GM21447 (cell line): ENCODE measurements at regions not wholly inside any gene's neighbourhood (a gene's known extent, or its start where the extent isn't known, plus 50 kb on each side); places are given as distances from the start of the nearest gene placed in this dataset.

Source experiments
- ATAC-seq: cut with Tn5 transposase; IDR thresholded peaks from one replicate; pipeline ENCODE4 v1.9.1; 2021; ENCODE audit not compliant: unreplicated experiment

DNA sequence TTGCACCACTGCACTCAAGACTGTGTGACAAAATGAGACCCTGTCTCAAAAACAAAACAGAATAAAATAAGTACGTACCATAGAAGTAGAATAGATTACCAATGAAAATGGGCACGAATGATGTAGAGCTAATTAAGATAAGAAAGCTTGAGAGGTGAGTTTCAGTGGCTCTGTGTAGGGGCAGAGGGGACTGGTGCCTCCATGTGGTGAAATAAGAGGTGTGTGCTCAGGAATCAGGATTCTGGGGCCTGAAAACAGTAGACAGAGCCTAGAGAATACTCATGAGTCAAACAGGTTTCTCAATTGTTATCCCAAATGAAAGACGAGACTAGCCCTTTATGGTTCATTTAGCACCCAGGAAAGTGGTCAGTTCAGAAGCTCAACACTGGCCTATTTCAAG lies 1145.1 kb downstream of the FLRT2 start:
- no peak for ATAC-seq

DNA sequence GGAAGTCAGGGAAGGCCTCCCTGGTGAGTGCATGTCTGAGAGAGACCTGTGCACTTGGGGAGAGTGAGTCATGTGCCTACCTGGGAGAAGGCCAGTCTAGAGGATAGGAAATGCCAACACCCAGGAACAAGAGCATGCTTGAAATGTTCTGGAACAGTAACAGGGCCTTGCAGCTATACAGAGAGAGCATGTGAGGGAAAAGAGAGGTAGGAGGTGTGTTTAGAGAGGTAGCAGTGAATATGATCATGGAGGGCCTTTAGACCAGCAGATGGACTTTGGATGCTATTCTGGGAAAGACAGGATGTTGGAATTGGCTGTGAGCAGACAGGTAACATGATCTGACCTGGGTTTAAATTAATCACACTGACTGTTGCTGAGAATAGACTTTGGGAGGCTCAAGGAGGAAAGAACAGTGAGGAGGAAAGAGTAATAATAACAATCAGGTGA lies 1143.6 kb downstream of the FLRT2 start:
- no peak for ATAC-seq

DNA sequence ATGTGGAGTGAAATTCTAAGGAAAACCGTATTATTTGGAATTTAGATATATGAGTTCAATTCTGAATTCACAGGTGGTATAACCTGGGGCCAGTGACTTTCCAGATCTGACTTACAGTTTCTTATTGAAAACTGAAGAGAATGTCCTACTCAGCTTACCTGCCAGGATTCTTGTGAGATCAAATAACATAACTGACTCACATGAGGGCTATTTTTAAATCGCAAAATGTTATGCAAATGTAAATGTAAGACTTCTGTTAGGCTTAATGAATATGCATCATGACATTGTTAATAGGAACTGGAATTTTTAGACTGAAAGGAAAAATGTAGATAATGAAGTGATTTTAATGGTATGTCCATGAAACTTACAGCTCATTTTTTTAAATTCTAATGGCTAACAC lies 1142.1 kb downstream of the FLRT2 start:
- no peak for ATAC-seq

- ATAC-seq: no peak
These were observed 1136.0 kb downstream of the FLRT2 start for GRCh38 chr14:86665975-86666374.

- ATAC-seq: no peak
These were observed 1132.4 kb downstream of the FLRT2 start for GRCh38 chr14:86662334-86662733.

GRCh38 chr14:86654558-86655184 lies 1124.7 kb downstream of the FLRT2 start:
- ATAC-seq: no peak

DNA sequence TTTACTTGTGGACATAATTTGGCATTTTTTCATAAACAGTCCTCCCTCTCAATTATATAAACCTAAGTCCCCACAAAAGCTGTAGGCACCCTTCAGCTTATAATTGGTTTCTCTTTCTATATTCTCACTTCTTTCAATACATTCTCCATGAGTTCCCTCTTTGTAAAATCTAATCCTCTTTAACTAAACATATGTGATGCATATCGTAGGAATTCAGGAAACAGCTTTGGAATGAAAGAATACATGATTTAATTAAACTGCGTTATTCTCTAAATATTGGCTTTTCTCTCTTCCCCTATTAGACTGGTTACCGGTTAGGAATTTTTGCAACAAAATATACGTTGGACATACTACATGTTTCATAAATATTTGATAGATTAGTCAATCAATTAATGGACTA lies 1122.6 kb downstream of the FLRT2 start:
- ATAC-seq: no peak

DNA sequence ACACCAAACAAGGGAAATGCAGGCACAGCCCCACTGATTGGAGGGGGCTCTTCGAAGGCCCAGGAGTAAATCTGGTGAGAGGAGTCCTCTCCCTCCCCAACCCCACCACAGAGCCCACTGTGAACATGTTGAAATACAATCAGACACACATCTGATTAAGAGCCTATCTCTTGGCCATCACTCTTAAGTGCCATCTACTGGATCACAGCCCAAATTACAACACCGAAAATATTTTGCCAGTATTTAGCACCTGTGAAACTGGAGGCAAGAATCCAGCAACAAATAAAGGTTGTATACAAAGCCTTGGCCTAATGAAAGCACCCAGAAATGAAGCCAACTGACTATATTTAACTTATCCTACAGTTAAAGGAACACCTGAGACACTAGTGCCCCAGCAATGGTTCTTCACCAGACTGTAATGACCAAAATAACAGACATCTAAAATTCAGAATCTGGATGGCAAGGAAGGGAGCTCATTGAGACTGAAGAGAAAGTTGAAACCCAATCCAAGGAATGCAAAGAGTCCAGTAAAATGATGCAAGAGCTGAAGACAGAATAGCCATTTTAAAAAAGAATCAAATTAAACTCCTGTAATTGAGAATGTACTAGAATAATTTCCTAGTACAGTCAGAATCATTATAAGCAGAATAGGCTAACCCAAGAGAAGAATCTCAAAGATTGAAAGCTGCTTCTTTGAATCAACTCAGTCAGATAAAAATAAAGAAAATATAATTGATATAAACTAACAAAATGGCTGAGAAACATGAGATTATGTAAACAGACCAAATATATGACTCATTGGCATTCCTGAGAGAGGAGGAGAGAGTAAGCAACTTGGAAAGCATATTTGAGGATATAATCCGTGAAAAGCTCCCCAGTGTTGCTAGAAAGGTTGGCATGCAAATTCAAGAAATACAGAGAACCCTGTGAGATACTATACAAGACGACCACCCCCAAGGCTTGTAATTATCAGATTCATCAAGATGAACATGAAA lies 1117.0 kb downstream of the FLRT2 start:
- ATAC-seq: no peak

DNA sequence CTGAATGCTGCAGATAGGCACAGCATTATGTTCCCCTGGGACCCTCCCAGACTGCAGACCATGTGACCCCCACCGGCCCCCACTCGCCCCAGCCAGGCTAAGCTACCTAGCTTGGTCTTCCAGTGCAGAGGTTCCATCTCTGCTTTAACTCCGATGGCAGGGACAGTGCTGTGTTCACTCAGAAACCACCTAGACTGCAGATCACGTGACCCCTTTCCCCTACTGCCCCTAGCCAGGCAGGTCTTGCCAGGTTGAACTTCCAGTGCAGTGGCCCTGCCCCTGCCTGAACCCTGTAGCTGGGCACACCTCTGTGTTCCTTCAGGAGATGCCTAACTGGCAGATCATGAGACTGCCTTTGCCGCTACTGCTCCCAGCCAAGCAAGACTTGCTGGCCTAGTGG lies 1116.2 kb downstream of the FLRT2 start:
- no peak for ATAC-seq

DNA sequence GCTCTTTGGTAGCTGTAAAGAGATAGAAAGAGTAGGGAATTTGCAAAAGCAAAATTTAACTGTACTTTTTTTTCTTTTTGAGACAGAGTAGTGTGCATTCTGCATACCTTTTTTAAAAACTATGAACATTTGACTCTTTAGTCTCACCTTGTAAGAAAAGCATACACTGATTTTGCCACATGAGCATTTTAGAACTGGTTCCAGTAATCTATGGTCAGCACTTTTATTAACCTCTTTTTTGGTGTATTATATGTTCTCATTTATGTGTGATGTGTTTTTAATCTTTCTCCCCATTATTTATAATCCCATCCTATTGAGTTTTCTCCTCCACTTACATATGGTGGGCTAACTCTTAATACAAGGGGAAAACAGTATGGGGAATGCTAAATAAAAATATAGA lies 1111.4 kb downstream of the FLRT2 start:
- no peak for ATAC-seq

DNA sequence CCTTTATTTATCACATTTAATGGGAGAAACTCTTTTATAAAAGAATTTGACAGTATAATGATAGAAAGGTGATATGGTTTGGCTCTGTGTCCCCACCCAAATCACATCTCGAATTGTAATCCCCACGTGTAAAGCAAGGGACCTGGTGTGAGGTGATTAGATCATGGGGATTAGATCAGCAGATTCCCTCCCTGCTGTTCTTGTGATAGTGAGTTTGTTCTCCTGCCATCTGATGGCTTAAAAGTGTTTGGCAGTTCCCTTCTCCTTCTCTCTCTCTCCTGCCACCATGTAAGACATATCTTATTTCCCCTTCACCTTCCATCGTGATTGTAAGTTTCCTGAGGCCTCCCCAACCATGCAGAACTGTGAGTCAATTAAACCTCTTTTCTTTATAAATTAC lies 1110.3 kb downstream of the FLRT2 start:
- ATAC-seq: no peak

DNA sequence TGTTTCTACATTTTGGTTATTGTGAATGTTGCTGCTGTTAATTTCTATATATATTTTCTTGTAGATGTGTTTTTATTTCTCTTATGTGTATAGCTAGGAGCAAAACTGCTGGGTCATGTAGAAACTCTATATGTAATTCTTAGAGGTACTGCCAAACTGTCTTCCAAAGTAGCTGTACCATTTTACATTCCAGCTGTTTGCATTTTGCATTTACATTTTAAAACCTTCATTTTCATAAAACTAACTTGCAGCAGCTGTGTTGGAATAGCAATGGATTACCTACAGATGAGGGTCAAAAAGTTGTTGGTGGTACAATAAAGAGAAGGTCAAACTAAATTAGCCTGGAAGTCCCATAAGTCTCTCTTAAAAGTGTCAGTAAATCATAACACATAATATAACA lies 1109.7 kb downstream of the FLRT2 start:
- ATAC-seq: no peak

- ATAC-seq: no peak
These were observed 1109.2 kb downstream of the FLRT2 start for GRCh38 chr14:86639146-86639545.

- no peak for ATAC-seq
These were observed 1097.1 kb downstream of the FLRT2 start for GRCh38 chr14:86627080-86627479.

DNA sequence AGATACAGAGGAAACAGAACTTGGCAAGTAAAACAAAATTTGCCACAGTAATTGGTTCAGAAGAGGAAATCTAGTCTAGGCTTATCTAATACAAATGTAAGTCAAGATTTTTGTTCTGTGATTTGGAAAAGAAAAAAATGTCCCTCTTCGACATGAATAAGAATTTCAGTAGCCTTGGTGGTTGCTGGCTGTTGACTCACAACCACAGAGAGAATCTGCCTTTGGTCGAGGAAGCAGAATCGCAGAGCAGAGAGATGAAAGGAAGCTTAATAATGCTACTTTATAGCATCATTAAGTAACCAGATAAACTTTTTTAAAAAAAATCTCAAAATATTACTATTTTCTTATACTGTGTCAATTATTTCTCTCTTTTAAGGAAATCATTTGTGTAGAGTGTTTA lies 1096.6 kb downstream of the FLRT2 start:
- no peak for ATAC-seq

- ATAC-seq: no peak
These were observed 1095.7 kb downstream of the FLRT2 start for GRCh38 chr14:86625637-86626036.

DNA sequence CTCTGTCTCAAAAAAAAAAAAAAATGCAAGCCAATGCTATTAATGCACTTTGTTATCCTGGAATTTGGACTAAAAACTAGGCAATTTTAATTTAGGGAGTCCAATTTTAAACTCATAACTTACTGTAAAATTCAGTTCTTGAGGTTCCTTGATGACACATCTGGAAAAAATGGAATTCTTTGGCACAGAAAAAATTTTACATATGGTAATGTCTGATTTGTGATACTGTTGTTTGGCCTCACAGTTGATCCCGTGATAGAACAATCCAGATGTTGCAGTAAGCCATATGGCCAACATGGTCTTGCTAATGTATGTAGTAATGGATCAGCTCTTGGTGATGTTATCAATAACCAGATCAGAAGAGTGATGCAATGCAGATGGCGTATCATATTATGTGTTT lies 1089.8 kb downstream of the FLRT2 start:
- ATAC-seq: no peak

GRCh38 chr14:86613786-86614185 lies 1083.8 kb downstream of the FLRT2 start:
- no peak for ATAC-seq

DNA sequence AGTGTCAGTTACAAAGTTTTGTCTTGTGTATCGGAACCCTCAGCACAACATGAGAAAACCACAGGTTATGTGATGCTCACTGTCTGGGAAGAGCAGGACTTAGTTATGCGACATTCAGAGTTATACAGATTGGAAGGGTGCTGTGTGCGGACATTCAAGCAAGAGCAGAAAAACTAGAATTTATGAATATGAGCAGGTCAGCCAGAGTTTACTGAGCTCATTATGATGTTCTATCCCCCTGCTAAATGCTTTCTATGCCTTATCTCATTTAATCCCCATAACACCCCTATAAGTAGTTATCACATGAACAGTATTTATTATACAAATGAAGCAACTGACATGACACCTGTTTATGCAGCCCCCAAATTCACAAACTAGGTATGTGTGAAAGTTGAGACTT lies 1083.2 kb downstream of the FLRT2 start:
- ATAC-seq: no peak

DNA sequence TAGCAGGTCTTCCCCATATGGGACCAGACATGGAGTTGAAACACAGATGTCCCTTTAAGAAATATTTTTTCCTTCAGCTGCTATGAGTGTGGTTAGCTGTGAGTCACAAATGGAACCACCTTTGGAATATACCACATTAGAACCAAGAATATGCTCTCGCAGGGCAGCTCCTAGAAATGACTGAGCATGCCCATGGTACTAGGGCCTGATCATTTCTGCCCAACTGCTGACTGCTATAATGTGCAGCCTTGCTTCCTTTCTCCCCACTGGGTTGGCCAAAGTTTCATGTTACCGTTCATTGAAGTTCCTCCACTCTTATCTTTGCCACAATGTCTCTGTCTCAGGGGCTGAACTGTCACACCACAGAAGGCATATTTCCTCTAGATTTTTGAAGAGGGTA lies 1074.6 kb downstream of the FLRT2 start:
- ATAC-seq: no peak

DNA sequence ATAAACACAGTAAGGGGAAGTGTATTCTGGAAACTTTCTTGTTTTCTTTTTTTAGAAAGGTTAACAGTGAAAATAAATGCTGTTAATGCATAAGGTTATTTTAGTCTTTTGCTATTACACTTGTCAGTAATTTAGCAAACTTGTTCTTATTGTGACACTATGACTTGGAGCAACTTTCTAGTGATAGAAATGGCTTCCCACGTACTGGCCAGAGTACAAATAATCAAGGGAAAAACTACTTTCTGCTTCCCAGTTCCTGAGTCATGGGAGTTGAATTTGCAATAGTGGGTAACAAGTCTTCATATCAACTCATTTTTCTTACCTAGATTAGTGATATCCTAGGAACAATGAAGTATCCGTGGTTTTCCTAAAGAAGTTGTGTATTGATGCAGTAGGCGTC lies 1072.3 kb downstream of the FLRT2 start:
- ATAC-seq: no peak

DNA sequence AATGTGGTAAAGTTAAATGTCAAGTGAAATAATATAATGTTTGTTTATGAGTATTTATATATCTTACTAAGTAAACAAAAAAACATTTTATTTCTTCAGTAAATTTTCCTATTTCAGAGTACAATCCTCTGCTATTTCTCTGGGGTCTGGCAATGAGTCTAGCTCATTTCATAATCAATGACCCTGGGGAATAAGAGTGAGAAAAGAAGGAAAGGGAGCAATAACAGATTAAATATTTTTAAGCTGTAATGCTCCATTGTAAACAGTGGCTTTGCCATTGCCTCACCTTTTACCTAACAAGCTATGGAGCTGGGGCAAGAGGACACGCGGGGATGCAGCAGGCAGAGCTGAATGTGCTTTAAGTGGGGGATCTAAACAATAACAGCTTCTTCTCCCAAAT lies 1071.9 kb downstream of the FLRT2 start:
- no peak for ATAC-seq
